Fibroblast of the aortic adventitia (primary cell): ENCODE measurements at regions not wholly inside any gene's neighbourhood (a gene's known extent, or its start where the extent isn't known, plus 50 kb on each side); places are given as distances from the start of the nearest gene placed in this dataset.
A peak's percentile ranks its signal among the peaks of the same experiment; 100 is the strongest.
"Not testable (repeated sequence)": the region's sequence is repeated elsewhere in the genome, so short reads cannot be mapped to it uniquely, and the experiment has no call there.

Experiments used
- DNase-seq: peaks from one replicate; pipeline ENCODE4 v3.0.0-alpha.2; 2010; ENCODE audit warnings: low read depth
- H3K4me3 ChIP-seq: 2 replicates; pipeline ENCODE4 v1.5.1; 2011; ENCODE audit warnings: low read depth, mild to moderate bottlenecking, control low read depth, low read length, moderate library complexity
- TF ChIP-seq, protein P1 (sequence below): IDR thresholded peaks from 2 replicates; pipeline ENCODE4 v1.5.1; 2011; ENCODE audit warnings: mild to moderate bottlenecking, low read length, control low read depth, inconsistent platforms; ENCODE audit not compliant: insufficient read depth

DNA sequence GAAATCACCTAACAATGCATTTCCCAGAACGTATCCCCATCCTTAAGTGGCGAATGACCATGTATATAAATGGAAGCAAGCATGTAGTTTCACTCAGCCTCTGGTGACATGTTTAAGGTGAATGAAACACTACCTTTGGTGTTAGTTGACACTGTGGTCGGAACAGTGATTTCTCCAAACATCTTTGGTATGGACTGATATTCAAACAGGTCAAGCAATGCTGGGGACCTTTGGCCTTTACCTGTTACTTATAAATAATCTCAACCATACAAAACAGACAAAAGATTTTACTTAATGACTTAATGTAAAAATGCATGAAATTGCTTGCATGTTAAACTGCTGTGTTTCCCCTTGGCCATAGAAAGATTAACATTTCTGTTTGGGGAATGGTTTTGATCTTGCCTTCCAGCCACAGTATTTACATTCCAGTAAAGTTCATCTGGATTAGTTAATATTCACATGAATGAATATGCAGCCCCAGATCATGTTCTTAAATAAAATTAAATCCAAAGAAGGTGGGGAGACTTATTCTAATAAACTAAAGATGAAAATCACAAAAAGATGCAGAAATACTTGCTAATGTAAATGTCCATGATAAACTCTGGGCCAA lies 74.4 kb upstream of the HES1 start:
- TF ChIP-seq, protein P1, sequence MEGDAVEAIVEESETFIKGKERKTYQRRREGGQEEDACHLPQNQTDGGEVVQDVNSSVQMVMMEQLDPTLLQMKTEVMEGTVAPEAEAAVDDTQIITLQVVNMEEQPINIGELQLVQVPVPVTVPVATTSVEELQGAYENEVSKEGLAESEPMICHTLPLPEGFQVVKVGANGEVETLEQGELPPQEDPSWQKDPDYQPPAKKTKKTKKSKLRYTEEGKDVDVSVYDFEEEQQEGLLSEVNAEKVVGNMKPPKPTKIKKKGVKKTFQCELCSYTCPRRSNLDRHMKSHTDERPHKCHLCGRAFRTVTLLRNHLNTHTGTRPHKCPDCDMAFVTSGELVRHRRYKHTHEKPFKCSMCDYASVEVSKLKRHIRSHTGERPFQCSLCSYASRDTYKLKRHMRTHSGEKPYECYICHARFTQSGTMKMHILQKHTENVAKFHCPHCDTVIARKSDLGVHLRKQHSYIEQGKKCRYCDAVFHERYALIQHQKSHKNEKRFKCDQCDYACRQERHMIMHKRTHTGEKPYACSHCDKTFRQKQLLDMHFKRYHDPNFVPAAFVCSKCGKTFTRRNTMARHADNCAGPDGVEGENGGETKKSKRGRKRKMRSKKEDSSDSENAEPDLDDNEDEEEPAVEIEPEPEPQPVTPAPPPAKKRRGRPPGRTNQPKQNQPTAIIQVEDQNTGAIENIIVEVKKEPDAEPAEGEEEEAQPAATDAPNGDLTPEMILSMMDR, result no peak
- no peak for DNase-seq
- no peak overlapping the region for H3K4me3 ChIP-seq

DNA sequence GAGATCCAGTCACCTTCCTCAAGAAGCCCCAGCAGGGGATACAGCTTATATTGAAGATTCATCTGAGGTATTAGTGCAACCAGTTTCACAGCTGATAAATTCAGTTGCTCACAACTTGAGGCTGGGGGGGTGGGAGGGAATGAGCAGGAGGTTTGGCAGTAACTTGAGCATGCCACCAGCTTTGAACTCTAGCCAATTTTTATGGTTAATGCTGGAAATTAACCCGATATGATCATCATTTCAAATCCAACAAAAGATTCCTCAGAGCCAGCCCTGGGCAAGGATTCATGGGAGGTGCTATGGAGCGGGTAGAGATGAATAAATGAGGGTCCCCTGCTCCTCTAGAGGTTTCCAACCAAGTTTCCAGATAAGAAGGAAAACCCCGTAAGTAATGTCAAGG lies 73.1 kb upstream of the HES1 start:
- H3K4me3 ChIP-seq, result no peak overlapping the region
- no peak for DNase-seq
- TF ChIP-seq, protein P1, result no peak

DNA sequence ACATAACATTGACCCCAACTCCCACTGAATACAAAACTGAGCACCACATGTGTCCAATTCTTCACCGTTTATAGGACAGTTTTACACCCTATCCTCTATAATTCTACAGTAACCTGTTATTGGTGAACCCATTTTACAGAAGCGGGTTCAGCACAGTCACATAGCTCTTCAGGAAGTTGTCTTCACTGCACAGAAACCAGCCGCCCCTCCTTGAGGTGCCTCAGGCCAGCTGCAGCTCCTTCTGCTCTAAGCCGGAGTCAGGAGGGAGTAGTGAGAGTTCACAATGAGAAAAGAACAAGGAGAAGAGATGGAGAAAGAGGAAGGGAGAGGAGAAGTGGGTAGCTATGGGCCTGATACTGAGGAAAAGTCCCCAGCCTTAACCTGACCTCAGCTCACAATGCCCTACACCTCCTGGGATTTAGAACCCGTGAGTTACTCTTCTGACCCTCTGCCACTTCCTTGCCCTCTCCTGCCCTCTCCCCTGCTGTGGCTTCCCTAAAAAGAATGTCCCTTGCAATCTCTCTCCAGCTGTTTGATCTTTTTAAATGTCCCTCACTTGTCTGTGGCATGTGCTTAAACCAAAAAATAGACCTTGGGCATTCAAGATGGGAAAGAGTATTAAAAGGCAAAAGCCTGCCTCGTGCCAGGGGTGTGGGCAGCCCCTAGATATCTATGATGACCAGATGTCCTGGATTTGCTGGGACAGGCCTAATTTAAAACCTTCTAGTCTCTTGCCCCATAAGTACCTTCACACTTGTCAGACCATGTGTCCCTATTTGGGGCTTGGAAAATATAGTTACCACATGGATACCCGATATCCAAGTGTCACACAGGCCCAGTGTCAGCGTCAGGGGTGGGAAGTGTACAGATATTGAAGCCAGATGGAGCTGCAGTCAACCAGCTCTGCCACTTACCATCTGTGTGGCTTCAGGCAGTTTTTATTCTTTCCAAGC lies 71.3 kb upstream of the HES1 start:
- no peak for DNase-seq
- H3K4me3 ChIP-seq, result no peak overlapping the region
- TF ChIP-seq, protein P1, result no peak

DNA sequence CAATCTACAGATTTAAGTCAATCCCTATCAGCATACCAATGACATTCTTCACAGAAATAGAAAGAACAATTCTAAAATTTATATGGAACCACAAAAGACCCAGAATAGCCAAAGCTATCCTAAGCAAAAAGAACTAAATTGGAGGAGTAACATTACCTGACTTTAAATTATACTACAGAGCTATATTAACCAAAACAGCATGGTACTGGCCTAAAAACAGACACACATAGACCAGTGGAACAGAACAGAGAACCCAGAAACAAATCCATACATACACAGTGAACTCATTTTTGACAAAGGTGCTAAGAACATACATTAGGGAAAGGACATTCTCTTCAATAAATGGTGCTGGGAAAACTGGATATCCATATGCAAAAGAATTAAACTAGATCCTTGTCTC lies 68.6 kb upstream of the HES1 start:
- DNase-seq, H3K4me3 ChIP-seq: not testable (repeated sequence)

DNA sequence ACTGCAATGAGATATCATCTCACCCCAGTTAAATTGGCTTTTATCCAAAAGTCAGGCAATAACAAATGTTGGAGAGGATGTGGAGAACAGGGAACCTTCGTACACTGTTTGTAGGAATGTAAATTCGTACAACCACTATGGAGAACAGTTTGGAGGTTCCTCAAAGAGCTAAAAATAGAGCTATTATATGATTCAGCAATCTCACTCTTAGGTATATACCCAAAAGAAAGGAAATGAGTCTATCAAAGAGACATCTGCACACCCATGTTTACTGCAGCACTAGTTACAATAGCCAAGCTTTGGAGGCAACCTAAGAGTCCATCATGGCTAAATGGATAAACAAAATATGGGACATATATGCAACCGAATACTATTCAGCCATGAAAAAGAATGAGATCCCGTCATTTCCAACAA lies 68.0 kb upstream of the HES1 start:
- DNase-seq, result no peak

DNA sequence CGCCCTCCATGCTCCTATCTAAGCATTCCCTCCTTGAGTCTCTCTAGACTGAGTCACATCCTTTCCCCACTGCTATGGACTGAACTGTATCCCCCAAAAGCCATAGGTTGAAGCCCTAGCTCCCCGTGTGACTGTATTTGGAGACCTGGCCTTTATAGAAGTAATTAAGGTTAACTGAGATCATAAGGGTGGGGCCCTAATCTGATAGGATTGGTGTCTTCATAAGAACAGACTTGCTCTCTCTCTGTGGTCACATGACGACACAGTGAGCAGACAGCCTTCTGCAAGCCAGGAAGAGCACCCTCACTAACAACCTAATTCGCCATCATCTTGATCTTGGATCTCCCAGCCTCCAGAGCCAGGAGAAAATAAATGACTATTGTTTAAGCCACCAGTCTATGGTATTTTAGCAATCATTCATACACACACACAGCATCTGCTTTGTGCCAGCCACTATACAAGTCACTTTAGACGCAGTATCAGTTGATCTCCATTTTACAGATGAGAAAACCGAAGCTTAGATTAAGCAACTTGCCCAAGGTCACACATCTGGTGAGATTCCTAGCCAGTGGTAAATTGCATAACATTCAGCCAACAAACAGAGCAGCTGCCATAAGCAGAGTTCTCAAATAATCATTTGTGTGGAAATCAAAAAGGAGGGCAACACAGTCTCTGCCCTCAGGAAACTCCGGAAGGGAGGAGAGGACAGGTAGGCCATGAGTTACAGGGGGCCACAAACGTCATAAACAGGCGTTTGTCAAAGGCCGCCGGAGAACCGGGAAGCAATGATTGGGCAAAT lies 66.3 kb upstream of the HES1 start:
- no peak overlapping the region for H3K4me3 ChIP-seq
- DNase-seq, result peak; percentile 31
- TF ChIP-seq, protein P1, result no peak

More for the DNA sequence above, 68.0 kb upstream of the HES1 start:
- no peak overlapping the region for H3K4me3 ChIP-seq
- TF ChIP-seq, protein P1, result no peak

DNA sequence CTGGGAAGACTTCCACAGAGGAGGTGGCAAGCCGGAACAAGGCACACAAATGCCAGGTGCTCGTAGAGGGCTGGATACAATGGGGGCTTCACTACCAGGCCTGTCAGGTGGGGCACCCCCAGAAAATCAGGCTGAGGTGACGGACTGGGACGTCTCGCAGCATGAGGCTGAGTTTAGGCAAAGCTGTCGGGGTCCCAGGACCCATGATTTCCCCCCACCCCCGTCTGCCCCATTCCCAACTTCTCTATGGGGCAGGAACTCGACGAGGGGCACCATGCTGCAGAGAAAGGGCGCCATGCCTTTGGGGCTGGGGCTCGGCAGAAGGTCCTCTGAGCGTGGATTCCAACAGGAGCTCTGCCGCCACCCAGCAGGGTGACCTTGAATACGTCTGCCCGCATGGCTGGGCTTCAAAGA lies 65.7 kb upstream of the HES1 start:
- DNase-seq, result no peak
- TF ChIP-seq, protein P1, result no peak
- no peak overlapping the region for H3K4me3 ChIP-seq
